HCT116 (cell line): ENCODE measurements at regions not wholly inside any gene's neighbourhood (a gene's known extent, or its start where the extent isn't known, plus 50 kb on each side); places are given as distances from the start of the nearest gene placed in this dataset.

Experiments used
- ATAC-seq: fragments of 200-7000 bp; cut with Tn5 transposase; 2 replicates; pipeline ENCODE4 v1.9.1; 2020; ENCODE audit warnings: mild to moderate bottlenecking, moderate library complexity
- BruUV-seq: library from RNA; stranded (reverse); fragments of 400-500 nt; replicated peaks from 2 replicates; lab custom pipeline; 2021; lab: Mats Ljungman, UMichigan
- CTCF ChIA-PET: fragments of 300-600 bp; sonication (Branson Sonifier 250); formaldehyde crosslinking; loops from one replicate; lab custom pipeline; 2021; ENCODE audit warnings: antibody characterized with exemption; lab: Charles Lee
- POLR2A ChIA-PET: fragments of 300-600, 350-600 bp; sonication (Branson Sonifier 250); formaldehyde crosslinking; loops from one replicate; lab custom pipeline; 2021; ENCODE audit warnings: antibody characterized with exemption; lab: Charles Lee
- RAD21 ChIA-PET, 2 experiments: fragments of 300-600 bp; sonication (Branson Sonifier 250); formaldehyde crosslinking; loops; one replicate each; lab custom pipeline; 2023; ENCODE audit warnings: low total read pairs in 2 of 2; ENCODE audit not compliant: uncharacterized antibody in 2 of 2, unreplicated experiment in 2 of 2, low non-redundant PET in 1 of 2; lab: Charles Lee
- DNase-seq: peaks from one replicate; pipeline ENCODE4 v3.0.0-alpha.2; 2010; ENCODE audit warnings: low read depth, low spot score
- H2AFZ ChIP-seq: fragments of 200-600 bp; shearing (Covaris generic), sonication (generic); 2 replicates; pipeline ENCODE4 v1.6.1; 2017; ENCODE audit warnings: low read depth, mixed run types, mixed read lengths, antibody characterized with exemption, low read length; ENCODE audit not compliant: poor library complexity, severe bottlenecking
- H3K27ac ChIP-seq: 2 replicates; pipeline ENCODE4 v1.5.1; 2012; ENCODE audit warnings: low read depth, low read length
- H3K27me3 ChIP-seq: fragments of 200-600 bp; sonication (generic); 2 replicates; pipeline ENCODE4 v1.6.1; 2016; ENCODE audit warnings: mixed run types, low read length, mixed read lengths; ENCODE audit not compliant: insufficient read depth
- H3K36me3 ChIP-seq, 2 experiments: fragments of 200-500 bp in 1 of 2; fragments of 200-600 bp in 1 of 2; sonication (Bioruptor generic) in 1 of 2; sonication (generic) in 1 of 2; 2 replicates each; pipeline versions ENCODE4 v1.5.1 to v1.6.1; 2014 to 2016; ENCODE audit warnings: low read length in 2 of 2, inconsistent platforms in 1 of 2, mixed read lengths in 1 of 2, mixed run types in 1 of 2; ENCODE audit not compliant: insufficient read depth in 2 of 2, control insufficient read depth in 1 of 2
- H3K4me1 ChIP-seq, 2 experiments: fragments of 200-600 bp in 1 of 2; sonication (generic) in 1 of 2; 2 replicates each; pipeline versions ENCODE4 v1.5.1 to v1.6.1; 2012 to 2017; ENCODE audit warnings: low read length in 2 of 2, inconsistent platforms in 1 of 2, mild to moderate bottlenecking in 1 of 2, mixed read lengths in 1 of 2, mixed run types in 1 of 2, moderate library complexity in 1 of 2; ENCODE audit not compliant: insufficient read depth in 2 of 2, control insufficient read depth in 1 of 2
- H3K4me2 ChIP-seq: fragments of 200-600 bp; sonication (generic); 2 replicates; pipeline ENCODE4 v1.6.1; 2017; ENCODE audit warnings: mixed run types, low read length, mixed read lengths
- H3K4me3 ChIP-seq, 2 experiments: fragments of 200-600 bp in 1 of 2; sonication (generic) in 1 of 2; replicated peaks in 1 of 2; 2 replicates each; pipeline ENCODE4 v1.5.1; 2011 to 2016; ENCODE audit warnings: low read length in 2 of 2, control low read depth in 1 of 2, low read depth in 1 of 2, mild to moderate bottlenecking in 1 of 2, mixed read lengths in 1 of 2, mixed run types in 1 of 2
- H3K79me2 ChIP-seq: fragments of 200-600 bp; sonication (generic); 2 replicates; pipeline ENCODE4 v1.6.1; 2017; ENCODE audit warnings: mild to moderate bottlenecking, mixed run types, low read length, moderate library complexity, mixed read lengths; ENCODE audit not compliant: insufficient read depth
- H3K9ac ChIP-seq: fragments of 200-600 bp; sonication (generic); 2 replicates; pipeline ENCODE4 v1.6.1; 2016; ENCODE audit warnings: low read length, mixed read lengths
- H3K9me2 ChIP-seq: fragments of 200-600 bp; sonication (generic), shearing (Covaris generic); 2 replicates; pipeline ENCODE4 v1.6.1; 2017; ENCODE audit warnings: mixed run types, mild to moderate bottlenecking, moderate library complexity; ENCODE audit not compliant: insufficient read depth
- H3K9me3 ChIP-seq, 2 experiments: fragments of 200-500 bp in 1 of 2; fragments of 200-600 bp in 1 of 2; sonication (Bioruptor generic) in 1 of 2; sonication (generic) in 1 of 2; 2 replicates each; pipeline ENCODE4 v1.6.1; 2014 to 2017; ENCODE audit warnings: low read length in 2 of 2, mixed read lengths in 2 of 2, inconsistent platforms in 1 of 2, low read depth in 1 of 2, mild to moderate bottlenecking in 1 of 2, mixed run types in 1 of 2, moderate library complexity in 1 of 2; ENCODE audit not compliant: control insufficient read depth in 1 of 2, insufficient read depth in 1 of 2
- H4K20me1 ChIP-seq: fragments of 200-600 bp; sonication (generic), shearing (Covaris generic); 2 replicates; pipeline ENCODE4 v1.6.1; 2017; ENCODE audit warnings: mixed run types, mild to moderate bottlenecking, moderate library complexity; ENCODE audit not compliant: insufficient read depth
- ATF3 ChIP-seq: IDR thresholded peaks from 2 replicates; pipeline ENCODE4 v1.6.1; 2012
- CEBPB ChIP-seq: IDR thresholded peaks from 2 replicates; pipeline ENCODE4 v1.6.1; 2012; ENCODE audit warnings: low read depth
- CTCF ChIP-seq, 3 experiments: fragments of 200-600 bp in 1 of 3; sonication (generic) in 1 of 3; IDR thresholded peaks in 2 of 3; conservative IDR thresholded peaks in 1 of 3; 2 replicates each; pipeline ENCODE4 v1.5.1; 2012 to 2017; ENCODE audit warnings: low read depth in 2 of 3, low read length in 2 of 3, antibody characterized with exemption in 1 of 3, borderline replicate concordance in 1 of 3, control low read depth in 1 of 3, mild to moderate bottlenecking in 1 of 3, mixed read lengths in 1 of 3, mixed run types in 1 of 3, moderate library complexity in 1 of 3; ENCODE audit not compliant: insufficient read depth in 1 of 3
- EGR1 ChIP-seq: IDR thresholded peaks from 2 replicates; pipeline ENCODE4 v1.6.1; 2012; ENCODE audit warnings: low read depth
- ELF1 ChIP-seq: IDR thresholded peaks from 2 replicates; pipeline ENCODE4 v1.6.1; 2012; ENCODE audit warnings: low read depth, borderline replicate concordance
- EZH2 ChIP-seq: fragments of 200-600 bp; sonication (generic); IDR thresholded peaks from 2 replicates; pipeline ENCODE4 v1.6.1; 2017; ENCODE audit warnings: antibody characterized with exemption, mixed run types
- EZH2phosphoT487 ChIP-seq: fragments of 200-600 bp; IDR thresholded peaks from 2 replicates; pipeline ENCODE4 v1.6.1; 2018; ENCODE audit warnings: antibody characterized with exemption, borderline replicate concordance
- JUND ChIP-seq: IDR thresholded peaks from 2 replicates; pipeline ENCODE4 v1.6.1; 2012
- POLR2A ChIP-seq: IDR thresholded peaks from 2 replicates; pipeline ENCODE4 v1.7.0; 2011; ENCODE audit warnings: borderline replicate concordance; ENCODE audit not compliant: insufficient read depth, insufficient read length; ENCODE audit errors: extremely low read depth
- POLR2AphosphoS5 ChIP-seq: IDR thresholded peaks from 2 replicates; pipeline ENCODE4 v1.6.1; 2011; ENCODE audit warnings: mild to moderate bottlenecking, low read depth, low read length, moderate library complexity
- RAD21 ChIP-seq: IDR thresholded peaks from 2 replicates; pipeline ENCODE4 v1.6.1; 2012; ENCODE audit warnings: low read depth, mild to moderate bottlenecking
- REST ChIP-seq: IDR thresholded peaks from 2 replicates; pipeline ENCODE4 v1.6.1; 2012; ENCODE audit warnings: low read depth
- SIN3A ChIP-seq: IDR thresholded peaks from 2 replicates; pipeline ENCODE4 v1.6.1; 2012; ENCODE audit warnings: low read depth
- TCF7L2 ChIP-seq: IDR thresholded peaks from 2 replicates; pipeline ENCODE4 v1.7.0; 2011; ENCODE audit warnings: borderline replicate concordance, inconsistent platforms; ENCODE audit not compliant: insufficient read depth, insufficient read length; ENCODE audit errors: extremely low read depth
- YY1 ChIP-seq: IDR thresholded peaks from 2 replicates; pipeline ENCODE4 v1.6.1; 2011; ENCODE audit warnings: low read length, low read depth, moderate library complexity, mild to moderate bottlenecking; ENCODE audit not compliant: insufficient replicate concordance; ENCODE audit errors: extremely low read depth
- ZBTB33 ChIP-seq: IDR thresholded peaks from 2 replicates; pipeline ENCODE4 v1.6.1; 2011; ENCODE audit warnings: mild to moderate bottlenecking, low read length, moderate library complexity; ENCODE audit not compliant: insufficient replicate concordance; ENCODE audit errors: extremely low read depth
- ZFX ChIP-seq: fragments of 450-650 bp; IDR thresholded peaks from 2 replicates; pipeline ENCODE4 v1.6.1; 2017
- intact Hi-C: fragments of 100-400 bp; cut with micrococcal nuclease; formaldehyde crosslinking; loops from 2 replicates; pipeline ENCODE4 v1.10.0; 2022

DNA sequence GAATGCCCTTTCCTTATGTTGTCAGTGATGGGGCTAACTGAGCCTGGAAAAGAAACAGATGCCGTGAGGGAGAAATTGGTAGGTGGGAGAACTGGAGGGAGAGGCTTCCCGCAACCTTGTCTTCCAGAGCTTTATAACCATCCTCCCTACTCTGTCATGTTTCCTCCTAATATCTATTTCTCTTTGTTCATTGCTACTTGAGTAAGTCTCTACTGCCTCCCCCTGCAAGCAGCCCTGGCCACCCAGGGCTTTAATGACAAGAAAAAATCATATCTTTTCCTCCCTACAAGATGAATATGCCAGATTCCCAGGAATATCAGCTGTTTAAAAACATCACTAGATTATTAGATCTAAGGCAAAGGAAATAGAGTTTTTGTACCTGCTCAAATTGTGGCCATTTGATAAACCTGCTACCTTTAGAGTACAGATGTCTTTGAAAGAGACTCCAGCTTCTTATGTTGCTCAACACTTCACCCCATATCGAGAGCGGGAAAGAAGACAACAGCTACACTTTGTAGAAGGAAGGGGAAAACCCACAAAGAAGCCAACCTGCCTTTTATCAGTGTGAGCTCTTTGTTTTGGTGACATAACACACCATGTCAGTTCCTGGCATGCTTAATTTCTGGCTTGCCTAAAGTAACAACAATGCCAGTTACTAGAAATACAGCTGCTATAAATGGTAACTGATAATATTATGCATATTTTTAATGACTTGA, 186.6 kb upstream of the LEF1 start:
- Histone ChIP-seq H3K9ac (no peak overlapping the region), H3K27ac (no peak overlapping the region), H2AFZ (no peak overlapping the region), H3K36me3 (no peaks in the 10 kb centered on the region), H4K20me1 (no peaks in the 10 kb centered on the region), H3K27me3 (peaks cover 17% of the 10 kb centered on the region), H3K79me2 (no peaks in the 10 kb centered on the region), H3K4me2 (no peak overlapping the region), H3K9me3 (no peaks in the 10 kb centered on the region), H3K4me1 (no peaks in the 10 kb centered on the region), H3K9me2 (no peaks in the 10 kb centered on the region), H3K4me3 (no peak overlapping the region)
- DNase-seq, result no peak
- ATAC-seq, result no peak
- TF ChIP-seq TCF7L2 (no peak), JUND (no peak), EZH2 (no peak), REST (no peak), POLR2AphosphoS5 (no peak), ZFX (no peak), YY1 (no peak), POLR2A (no peak), CEBPB (no peak), CTCF (IDR thresholded peaks at IDR 0.05 in 2 of 3, conservative IDR thresholded peaks at IDR 0.05 in 1 of 3; ENCODE audit: borderline replicate concordance in 1 of 3, insufficient read depth in 1 of 3, low read depth in 2 of 3, low read length in 2 of 3) (no peak), ELF1 (no peak), ATF3 (no peak), EZH2phosphoT487 (no peak), RAD21 (no peak), SIN3A (no peak), ZBTB33 (no peak), EGR1 (no peak)
- CTCF ChIA-PET, result no interaction called here
- POLR2A ChIA-PET, result no interaction called here
- no TSS peak for BruUV-seq
- intact Hi-C loops, result no loop called here
- RAD21 ChIA-PET, result no interaction called here
